Esophagus muscularis mucosa (tissue), 4 donors: ENCODE measurements at regions not wholly inside any gene's neighbourhood (a gene's known extent, or its start where the extent isn't known, plus 50 kb on each side); places are given as distances from the start of the nearest gene placed in this dataset.

Source experiments
- DNase-seq: peaks from one replicate; pipeline ENCODE4 v3.0.0-alpha.2; 2017; ENCODE audit errors: extremely low spot score
- H3K27ac ChIP-seq, 4 donors: fragments of 200-600 bp; sonication (generic); replicated peaks in 1 of 4; 1 replicate in 3 of 4; 2 replicates in 1 of 4; pipeline ENCODE4 v1.5.1; 2016 to 2019; ENCODE audit warnings: mild to moderate bottlenecking in 1 of 4
- H3K27me3 ChIP-seq, 4 donors: fragments of 200-600 bp; sonication (generic); one replicate each; pipeline versions ENCODE4 v1.5.1 to v1.6.0; 2016 to 2019
- H3K36me3 ChIP-seq, 4 donors: fragments of 200-600 bp; sonication (generic); one replicate each; pipeline ENCODE4 v1.5.1; 2016 to 2019
- H3K4me1 ChIP-seq, 4 donors: fragments of 200-600 bp; sonication (generic); one replicate each; pipeline ENCODE4 v1.5.1; 2016 to 2019
- H3K4me3 ChIP-seq, 4 donors: fragments of 200-600 bp; sonication (generic); 1 replicate in 2 of 4; 2 replicates in 2 of 4; pipeline ENCODE4 v1.5.1; 2016 to 2019; ENCODE audit warnings: mild to moderate bottlenecking in 4 of 4, moderate library complexity in 1 of 4
- H3K9me3 ChIP-seq, 4 donors: fragments of 200-600 bp; sonication (generic); 1 replicate in 3 of 4; 2 replicates in 1 of 4; pipeline ENCODE4 v1.5.1; 2016 to 2019
- EP300 ChIP-seq: sonication (generic); formaldehyde crosslinking; IDR thresholded peaks from one replicate; pipeline ENCODE4 v1.6.1; 2017; ENCODE audit warnings: antibody characterized with exemption
- POLR2A ChIP-seq: fragments of 450-650 bp; IDR thresholded peaks from one replicate; pipeline ENCODE4 v1.6.1; 2017; ENCODE audit warnings: antibody characterized with exemption, moderate library complexity, mild to moderate bottlenecking, low read depth
- POLR2AphosphoS5 ChIP-seq, 2 donors: sonication (generic); formaldehyde crosslinking; IDR thresholded peaks; one replicate each; pipeline ENCODE4 v1.6.1; 2017; ENCODE audit warnings: antibody characterized with exemption in 2 of 2
- WGBS: methylation state at CpG from one replicate; pipeline ENCODE4 v1.1.5; 2018; 5-methylcytosine and 5-hydroxymethylcytosine counted together
- intact Hi-C: fragments of 100-400 bp; cut with DNase I; formaldehyde crosslinking; loops from one replicate; pipeline ENCODE4 v1.15.1; 2023
- TF ChIP-seq, protein P1 (sequence below), 3 experiments: fragments of 200-600 bp in 2 of 3; fragments of 450-650 bp in 1 of 3; sonication (generic) in 2 of 3; IDR thresholded peaks; one replicate each; pipeline ENCODE4 v1.5.1; 2017 to 2019; ENCODE audit warnings: antibody characterized with exemption in 3 of 3, mild to moderate bottlenecking in 2 of 3, moderate library complexity in 1 of 3

DNA sequence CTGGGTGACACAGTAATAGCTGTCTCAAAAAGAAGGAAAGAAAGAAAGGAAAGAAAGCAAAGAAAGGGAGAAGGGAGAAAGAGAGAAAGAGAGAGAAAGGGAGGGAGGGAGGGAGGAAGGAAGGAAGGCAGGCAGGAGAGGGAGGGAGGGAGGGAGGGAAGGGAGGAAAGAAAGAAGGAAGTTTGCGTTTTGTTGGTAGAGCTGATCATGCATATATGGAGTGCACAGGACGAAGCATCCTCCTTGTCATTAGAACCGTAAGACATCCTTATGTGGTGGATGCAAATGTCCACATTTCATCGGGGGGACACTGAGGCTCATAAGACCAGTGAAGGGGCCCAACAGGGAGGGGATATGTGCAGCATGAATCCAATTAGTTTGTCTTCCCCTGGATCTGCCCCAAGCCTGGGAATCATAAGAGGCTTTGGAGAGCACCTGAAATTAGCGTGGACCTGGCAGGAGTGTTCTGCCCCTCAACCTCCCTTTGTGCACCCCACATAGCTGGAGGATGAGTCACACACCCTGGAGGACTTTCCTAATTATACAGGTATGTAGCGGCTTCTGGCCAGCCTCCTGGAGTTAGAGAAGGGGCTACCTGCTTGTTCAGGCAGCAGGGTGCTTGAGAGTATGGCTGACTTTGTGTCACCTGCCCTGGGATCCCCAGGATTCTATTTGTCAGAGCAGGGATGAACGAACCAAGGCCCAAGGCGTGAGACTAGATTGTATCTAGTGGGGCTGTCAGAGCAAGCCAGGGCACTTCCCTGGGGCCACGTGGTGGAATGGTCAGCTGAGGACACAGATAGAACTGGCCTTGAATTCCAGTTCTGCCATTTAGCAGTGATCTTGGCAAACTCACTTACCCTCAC is 119.7 kb upstream of the CD82 start:
- Histone ChIP-seq H3K9me3 (peaks cover 0 to 7% (median 6%) of the 10 kb centered on the region in 4 donors), H3K27me3 (peaks cover 0 to 14% (median 0%) of the 10 kb centered on the region in 4 donors), H3K4me1 (no peaks in the 10 kb centered on the region), H3K27ac (no peak overlapping the region), H3K4me3 (no peak overlapping the region), H3K36me3 (no peaks in the 10 kb centered on the region)
- no peak for DNase-seq
- intact Hi-C loops = no loop called here
- WGBS = 67% methylated on average over 9 of the region's 9 CpGs
- TF ChIP-seq POLR2A (no peak), EP300 (no peak), POLR2AphosphoS5 (IDR thresholded peaks at IDR 0.05) (no peak)
- TF ChIP-seq, protein P1, sequence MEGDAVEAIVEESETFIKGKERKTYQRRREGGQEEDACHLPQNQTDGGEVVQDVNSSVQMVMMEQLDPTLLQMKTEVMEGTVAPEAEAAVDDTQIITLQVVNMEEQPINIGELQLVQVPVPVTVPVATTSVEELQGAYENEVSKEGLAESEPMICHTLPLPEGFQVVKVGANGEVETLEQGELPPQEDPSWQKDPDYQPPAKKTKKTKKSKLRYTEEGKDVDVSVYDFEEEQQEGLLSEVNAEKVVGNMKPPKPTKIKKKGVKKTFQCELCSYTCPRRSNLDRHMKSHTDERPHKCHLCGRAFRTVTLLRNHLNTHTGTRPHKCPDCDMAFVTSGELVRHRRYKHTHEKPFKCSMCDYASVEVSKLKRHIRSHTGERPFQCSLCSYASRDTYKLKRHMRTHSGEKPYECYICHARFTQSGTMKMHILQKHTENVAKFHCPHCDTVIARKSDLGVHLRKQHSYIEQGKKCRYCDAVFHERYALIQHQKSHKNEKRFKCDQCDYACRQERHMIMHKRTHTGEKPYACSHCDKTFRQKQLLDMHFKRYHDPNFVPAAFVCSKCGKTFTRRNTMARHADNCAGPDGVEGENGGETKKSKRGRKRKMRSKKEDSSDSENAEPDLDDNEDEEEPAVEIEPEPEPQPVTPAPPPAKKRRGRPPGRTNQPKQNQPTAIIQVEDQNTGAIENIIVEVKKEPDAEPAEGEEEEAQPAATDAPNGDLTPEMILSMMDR (IDR thresholded peaks at IDR 0.05) = no peak

DNA sequence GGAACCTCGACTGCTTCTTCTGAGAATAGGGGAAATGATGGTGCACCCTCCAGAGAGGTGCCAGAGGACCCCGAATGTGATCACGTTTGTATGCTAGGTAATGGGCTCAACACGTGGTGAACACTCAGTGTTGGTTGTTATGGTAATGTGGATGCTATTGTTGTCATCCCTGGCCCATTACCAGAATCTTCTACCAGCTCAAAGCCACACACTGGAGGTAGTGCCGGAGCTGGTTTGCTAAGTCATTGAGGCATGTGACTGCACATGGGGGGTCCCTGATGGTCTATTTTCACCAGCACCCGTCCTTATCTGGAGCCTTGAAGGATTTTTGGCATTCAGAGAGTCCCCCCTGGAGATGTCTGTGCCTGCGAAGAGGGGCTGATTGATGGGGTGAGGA is 119.1 kb upstream of the CD82 start:
- intact Hi-C loops = no loop called here
- peaks cover 0 to 14% (median 0%) of the 10 kb centered on the region in 4 donors for H3K27me3 ChIP-seq
- no peak overlapping the region for H3K4me3 ChIP-seq
- no peak for DNase-seq
- 58% methylated on average over 5 of the region's 7 CpGs for whole genome bisulfite sequencing
- H3K27ac ChIP-seq = no peak overlapping the region
- H3K36me3 ChIP-seq = no peaks in the 10 kb centered on the region
- TF ChIP-seq POLR2AphosphoS5 (IDR thresholded peaks at IDR 0.05) (no peak), EP300 (no peak), POLR2A (no peak)
- TF ChIP-seq, protein P1 (IDR thresholded peaks at IDR 0.05) = no peak
- H3K9me3 ChIP-seq = peaks cover 0 to 7% (median 6%) of the 10 kb centered on the region in 4 donors
- no peaks in the 10 kb centered on the region for H3K4me1 ChIP-seq

DNA sequence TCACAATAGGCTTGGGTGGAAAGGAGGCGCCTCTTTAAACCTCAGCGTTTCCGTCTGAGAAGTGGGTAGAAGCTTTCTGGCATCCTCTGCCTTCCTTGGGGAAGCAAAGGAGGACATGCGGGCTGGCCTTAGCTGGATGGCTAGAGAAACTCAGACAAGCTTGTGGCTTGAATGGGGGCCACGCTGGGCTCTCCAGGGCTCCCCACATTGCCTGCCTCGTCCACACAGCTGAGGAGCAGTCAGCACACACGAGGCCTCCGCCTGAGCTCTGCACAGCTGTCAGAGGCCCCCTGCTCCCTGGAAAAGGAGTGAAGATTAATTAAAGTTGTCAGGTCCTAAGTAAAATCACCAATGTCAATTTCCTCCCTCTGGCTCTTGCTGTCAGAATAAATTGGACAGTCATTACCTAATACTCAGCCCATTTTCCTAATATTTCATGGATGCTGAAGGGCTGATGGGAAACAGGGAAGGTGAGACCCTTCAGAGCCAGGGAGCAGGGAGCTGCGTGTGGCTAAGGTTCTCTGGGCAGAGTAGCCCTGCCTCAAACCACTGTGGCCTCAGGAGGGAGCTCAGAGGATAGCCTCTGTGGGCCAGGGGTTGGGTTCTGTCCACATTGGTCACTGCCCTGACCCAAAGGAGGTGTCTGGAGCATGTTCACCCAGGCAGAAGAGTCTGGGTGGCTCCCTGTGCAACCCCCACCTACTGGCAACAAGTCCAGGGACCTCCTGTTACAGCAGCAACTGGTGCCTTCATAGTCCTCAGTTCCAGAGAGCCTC is 118.3 kb upstream of the CD82 start:
- H3K36me3 ChIP-seq = no peaks in the 10 kb centered on the region
- DNase-seq = no peak
- no peak overlapping the region for H3K4me3 ChIP-seq
- 72% methylated on average over 7 of the region's 9 CpGs for WGBS
- no peaks in the 10 kb centered on the region for H3K4me1 ChIP-seq
- no peak overlapping the region for H3K27ac ChIP-seq
- no peak for TF ChIP-seq POLR2A
- no peak for TF ChIP-seq POLR2AphosphoS5 (IDR thresholded peaks at IDR 0.05)
- no peak for TF ChIP-seq EP300
- TF ChIP-seq, protein P1 (IDR thresholded peaks at IDR 0.05) = no peak
- peaks cover 0 to under 1% (median 0%) of the 10 kb centered on the region in 4 donors for H3K9me3 ChIP-seq
- H3K27me3 ChIP-seq = peaks cover 0 to 14% (median 0%) of the 10 kb centered on the region in 4 donors
- intact Hi-C loops = no loop called here

DNA sequence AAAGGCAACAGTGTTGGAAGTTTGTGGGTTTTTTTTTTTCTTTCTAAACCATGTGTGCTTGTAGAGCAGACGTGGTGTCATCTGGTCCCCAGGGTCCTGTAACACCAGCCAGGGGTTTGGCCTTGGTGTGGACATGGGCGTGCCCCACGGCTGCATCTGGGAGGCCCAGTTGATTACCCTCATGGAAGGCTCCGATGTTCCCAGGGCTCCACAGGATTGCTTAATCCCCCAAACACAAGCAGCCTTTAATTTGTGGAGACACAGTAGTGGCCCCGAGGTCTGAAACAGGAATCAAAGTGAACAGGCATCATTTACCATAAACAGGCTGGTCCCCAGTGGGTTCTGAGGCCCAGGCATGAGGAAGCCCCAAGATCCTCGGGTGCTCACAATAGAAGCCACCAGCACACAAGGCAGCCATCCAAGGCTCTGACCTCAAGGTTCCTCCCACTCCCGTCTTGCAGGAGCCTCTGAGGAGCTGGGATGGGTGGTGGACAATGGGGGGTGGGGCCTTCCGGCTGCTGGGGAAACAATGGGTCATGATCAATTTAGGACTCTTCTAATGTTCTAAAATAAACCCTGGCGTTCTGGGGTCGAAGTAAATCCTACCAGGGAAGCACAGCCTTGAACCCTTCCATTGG is 115.0 kb upstream of the CD82 start:
- H3K27ac ChIP-seq = no peak overlapping the region
- H3K4me1 ChIP-seq = peaks cover 0 to 4% (median 0%) of the 10 kb centered on the region in 4 donors
- WGBS = 83% methylated on average over 9 of the region's 10 CpGs
- no peak overlapping the region for H3K4me3 ChIP-seq
- intact Hi-C loops = no loop called here
- TF ChIP-seq POLR2A (no peak), EP300 (no peak), POLR2AphosphoS5 (IDR thresholded peaks at IDR 0.05) (no peak)
- TF ChIP-seq, protein P1 (IDR thresholded peaks at IDR 0.05) = no peak
- no peaks in the 10 kb centered on the region for H3K9me3 ChIP-seq
- no peak for DNase-seq
- no peaks in the 10 kb centered on the region for H3K36me3 ChIP-seq
- H3K27me3 ChIP-seq = peaks cover 0 to 14% (median 0%) of the 10 kb centered on the region in 4 donors
